ENCODE measurements at regions not wholly inside any gene's neighbourhood (a gene's known extent, or its start where the extent isn't known, plus 50 kb on each side); places are given as distances from the start of the nearest gene placed in this dataset.

DNA sequence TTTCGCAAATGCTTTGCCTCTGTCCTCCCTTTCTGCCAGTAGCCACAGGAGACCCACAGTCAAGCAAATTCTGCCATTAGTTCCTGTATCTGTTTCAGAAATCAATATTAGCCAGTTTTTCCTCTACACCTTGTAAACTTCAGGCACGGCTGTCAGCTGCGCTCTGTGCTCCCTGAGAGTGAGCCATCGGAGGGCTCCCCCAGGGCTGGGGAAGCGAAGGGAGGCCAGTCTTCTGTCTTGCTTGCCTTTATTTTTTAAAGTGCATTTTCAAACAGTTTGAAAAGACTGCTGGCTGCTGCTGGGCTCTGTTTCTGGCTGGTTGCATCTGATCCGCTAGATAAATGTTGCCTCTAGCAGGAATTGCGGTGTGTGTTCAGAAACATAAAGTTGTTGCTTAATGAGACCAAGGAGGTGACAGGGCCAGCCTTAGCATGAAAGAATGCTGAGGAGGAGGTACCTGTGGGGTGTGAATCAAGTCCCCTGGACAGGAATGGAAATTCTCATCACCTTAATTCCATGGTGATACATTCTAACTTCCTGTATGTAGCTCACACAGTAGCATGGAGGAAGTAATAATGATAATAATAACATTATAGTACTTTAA, 421.7 kb upstream of the KIF2A start:
- DNase-seq (no peak), ATAC-seq (no peak)
- intact Hi-C loops (cut with DNase I; ENCODE audit: low total_unique reads): no loop called here
- Histone ChIP-seq H3K36me3 (no peaks in the 10 kb centered on the region), H3K27me3 (no peaks in the 10 kb centered on the region), H3K4me1 (no peaks in the 10 kb centered on the region), H3K9me3 (no peaks in the 10 kb centered on the region), H3K27ac (no peak overlapping the region), H3K4me3 (no peak overlapping the region)
- TF ChIP-seq POLR2A (IDR thresholded peaks at IDR 0.05): no peak
- TF ChIP-seq, protein P1, sequence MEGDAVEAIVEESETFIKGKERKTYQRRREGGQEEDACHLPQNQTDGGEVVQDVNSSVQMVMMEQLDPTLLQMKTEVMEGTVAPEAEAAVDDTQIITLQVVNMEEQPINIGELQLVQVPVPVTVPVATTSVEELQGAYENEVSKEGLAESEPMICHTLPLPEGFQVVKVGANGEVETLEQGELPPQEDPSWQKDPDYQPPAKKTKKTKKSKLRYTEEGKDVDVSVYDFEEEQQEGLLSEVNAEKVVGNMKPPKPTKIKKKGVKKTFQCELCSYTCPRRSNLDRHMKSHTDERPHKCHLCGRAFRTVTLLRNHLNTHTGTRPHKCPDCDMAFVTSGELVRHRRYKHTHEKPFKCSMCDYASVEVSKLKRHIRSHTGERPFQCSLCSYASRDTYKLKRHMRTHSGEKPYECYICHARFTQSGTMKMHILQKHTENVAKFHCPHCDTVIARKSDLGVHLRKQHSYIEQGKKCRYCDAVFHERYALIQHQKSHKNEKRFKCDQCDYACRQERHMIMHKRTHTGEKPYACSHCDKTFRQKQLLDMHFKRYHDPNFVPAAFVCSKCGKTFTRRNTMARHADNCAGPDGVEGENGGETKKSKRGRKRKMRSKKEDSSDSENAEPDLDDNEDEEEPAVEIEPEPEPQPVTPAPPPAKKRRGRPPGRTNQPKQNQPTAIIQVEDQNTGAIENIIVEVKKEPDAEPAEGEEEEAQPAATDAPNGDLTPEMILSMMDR (IDR thresholded peaks at IDR 0.05 in 4 of 5, conservative IDR thresholded peaks at IDR 0.05 in 1 of 5): no peak
- in situ Hi-C loops (cut with MboI; ENCODE audit: low sequenced_read_pairs in 4 of 4): no loop called here

DNA sequence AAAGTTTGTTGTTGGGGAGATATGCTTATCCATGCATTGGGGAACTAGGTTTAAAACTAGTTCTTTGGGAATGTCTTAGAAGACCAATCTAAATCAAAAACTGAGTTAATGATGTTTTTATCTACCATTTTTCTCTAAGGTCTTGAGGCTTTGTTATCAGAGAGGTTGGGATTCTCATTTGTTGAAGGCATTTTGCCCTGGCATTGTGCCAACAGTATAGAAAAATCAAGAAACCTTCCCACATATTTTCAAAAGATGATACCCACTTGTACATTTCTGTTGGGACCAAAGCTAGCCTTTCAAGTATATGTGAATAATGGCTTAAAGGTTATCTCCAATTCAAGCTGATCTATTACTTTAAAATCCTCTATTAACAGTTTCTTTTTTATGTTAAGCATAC, 419.8 kb upstream of the KIF2A start:
- Histone ChIP-seq H3K36me3 (no peaks in the 10 kb centered on the region), H3K27me3 (no peaks in the 10 kb centered on the region), H3K27ac (no peak overlapping the region), H3K4me1 (no peaks in the 10 kb centered on the region), H3K4me3 (no peak overlapping the region), H3K9me3 (no peaks in the 10 kb centered on the region)
- in situ Hi-C loops (cut with MboI; ENCODE audit: low sequenced_read_pairs in 4 of 4): no loop called here
- TF ChIP-seq, protein P1 (IDR thresholded peaks at IDR 0.05 in 4 of 5, conservative IDR thresholded peaks at IDR 0.05 in 1 of 5): no peak
- ATAC-seq: no peak
- DNase-seq: no peak
- intact Hi-C loops (cut with DNase I; ENCODE audit: low total_unique reads): no loop called here

DNA sequence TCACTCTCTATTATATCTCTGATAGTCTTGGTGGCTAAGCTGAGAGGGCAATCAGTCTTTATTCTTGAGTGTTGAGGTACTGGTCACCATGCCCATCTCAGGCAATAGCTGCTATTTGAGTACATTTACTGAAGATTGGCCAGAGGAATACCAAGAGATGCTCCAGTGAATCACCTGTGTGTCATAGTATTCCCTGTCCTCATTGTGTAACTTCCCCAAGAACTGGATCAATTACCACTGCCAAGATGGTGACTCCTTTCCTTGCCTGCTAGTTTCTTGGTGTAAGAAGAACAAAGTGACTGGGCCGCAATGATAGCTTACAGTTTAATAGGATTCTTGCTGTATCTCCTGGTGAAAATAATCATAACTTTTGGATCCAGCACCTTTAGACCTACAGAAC, 418.7 kb upstream of the KIF2A start:
- TF ChIP-seq, protein P1 (IDR thresholded peaks at IDR 0.05 in 4 of 5, conservative IDR thresholded peaks at IDR 0.05 in 1 of 5): no peak
- TF ChIP-seq POLR2A (IDR thresholded peaks at IDR 0.05): no peak

DNA sequence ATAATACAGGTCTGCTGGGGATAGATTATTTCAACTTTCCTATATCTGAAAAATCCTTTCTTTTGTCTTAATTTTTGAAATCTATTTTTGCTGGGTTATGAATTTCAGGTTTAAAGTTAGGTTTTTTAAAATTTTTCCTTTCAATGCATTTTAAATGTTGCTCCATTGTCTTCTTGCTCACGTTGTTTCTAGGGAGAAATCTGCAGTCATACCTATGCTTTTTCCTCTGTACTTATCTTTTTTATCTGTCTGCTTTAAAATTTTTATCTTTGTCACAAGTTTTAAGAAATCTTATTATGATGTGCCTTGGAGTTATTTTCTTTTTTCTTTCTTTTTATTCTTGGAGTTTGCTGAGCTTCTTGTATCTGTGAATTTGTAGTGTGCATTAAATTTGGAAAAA, 412.0 kb upstream of the KIF2A start:
- Histone ChIP-seq H3K27ac (no peak overlapping the region), H3K36me3 (no peaks in the 10 kb centered on the region), H3K4me1 (no peaks in the 10 kb centered on the region), H3K27me3 (no peaks in the 10 kb centered on the region), H3K4me3 (no peak overlapping the region), H3K9me3 (no peaks in the 10 kb centered on the region)
- intact Hi-C loops (cut with DNase I; ENCODE audit: low total_unique reads) (no loop called here), in situ Hi-C loops (cut with MboI; ENCODE audit: low sequenced_read_pairs in 4 of 4) (no loop called here)
- no peak for ATAC-seq
- TF ChIP-seq, protein P1 (IDR thresholded peaks at IDR 0.05 in 4 of 5, conservative IDR thresholded peaks at IDR 0.05 in 1 of 5): no peak
- TF ChIP-seq POLR2A (IDR thresholded peaks at IDR 0.05): no peak
- DNase-seq: no peak

More for the DNA sequence above, 418.7 kb upstream of the KIF2A start:
- DNase-seq (no peak), ATAC-seq (no peak)
- H3K4me1 ChIP-seq: no peaks in the 10 kb centered on the region
- in situ Hi-C loops (cut with MboI; ENCODE audit: low sequenced_read_pairs in 4 of 4): no loop called here
- no peaks in the 10 kb centered on the region for H3K36me3 ChIP-seq
- intact Hi-C loops (cut with DNase I; ENCODE audit: low total_unique reads): no loop called here
- H3K9me3 ChIP-seq: no peaks in the 10 kb centered on the region
- H3K27ac ChIP-seq: no peak overlapping the region
- H3K27me3 ChIP-seq: no peaks in the 10 kb centered on the region
- H3K4me3 ChIP-seq: no peak overlapping the region

DNA sequence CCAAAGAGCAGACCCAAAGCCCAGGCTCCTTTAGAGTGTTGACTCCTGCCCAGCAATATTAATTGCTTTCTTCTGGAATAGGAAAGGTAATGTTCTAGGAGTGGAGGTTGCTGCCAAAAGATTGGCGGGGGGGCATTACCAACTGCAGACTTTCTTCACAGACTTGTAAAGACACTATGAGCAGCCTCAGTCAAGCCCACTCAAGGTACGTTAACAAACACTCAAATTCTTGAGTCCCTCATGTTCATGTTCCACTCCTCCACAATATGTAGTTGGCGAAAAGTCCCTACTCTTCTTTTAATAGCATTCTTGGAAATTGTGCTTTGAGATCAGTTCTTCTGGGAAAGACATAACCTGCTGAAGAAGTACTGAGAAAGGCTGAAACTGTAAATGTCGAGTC, 409.2 kb upstream of the KIF2A start:
- no peak overlapping the region for H3K4me3 ChIP-seq
- TF ChIP-seq, protein P1 (IDR thresholded peaks at IDR 0.05 in 4 of 5, conservative IDR thresholded peaks at IDR 0.05 in 1 of 5): no peak
- TF ChIP-seq POLR2A (IDR thresholded peaks at IDR 0.05): no peak
- intact Hi-C loops (cut with DNase I; ENCODE audit: low total_unique reads) (no loop called here), in situ Hi-C loops (cut with MboI; ENCODE audit: low sequenced_read_pairs in 4 of 4) (no loop called here)
- DNase-seq: no peak
- no peaks in the 10 kb centered on the region for H3K27me3 ChIP-seq
- no peaks in the 10 kb centered on the region for H3K9me3 ChIP-seq
- ATAC-seq: no peak
- no peak overlapping the region for H3K27ac ChIP-seq
- no peaks in the 10 kb centered on the region for H3K36me3 ChIP-seq
- no peaks in the 10 kb centered on the region for H3K4me1 ChIP-seq

All from gastrocnemius medialis (tissue), 4 donors.